Fibroblast of skin of scalp (primary cell): ENCODE measurements at regions not wholly inside any gene's neighbourhood (a gene's known extent, or its start where the extent isn't known, plus 50 kb on each side); places are given as distances from the start of the nearest gene placed in this dataset.

Source experiments
- DNase-seq: peaks from one replicate; pipeline ENCODE4 v3.0.0-alpha.2; 2013

GRCh38 chr11:81112718-81113117 lies 1620.9 kb downstream of the FAM181B start:
- no peak for DNase-seq

GRCh38 chr11:81104051-81104450 lies 1629.6 kb downstream of the FAM181B start:
- no peak for DNase-seq

- DNase-seq: no peak
Measured at GRCh38 chr11:81098471-81098870, 1635.2 kb downstream of the FAM181B start.

- DNase-seq: no peak
Measured at GRCh38 chr11:81092522-81092921, 1641.1 kb downstream of the FAM181B start.

- DNase-seq: no peak
Measured at GRCh38 chr11:81089242-81089641, 1644.4 kb downstream of the FAM181B start.

GRCh38 chr11:81080476-81080875 lies 1639.6 kb upstream of the TENM4 start:
- DNase-seq: peak; percentile 4

GRCh38 chr11:81072273-81072672 lies 1631.4 kb upstream of the TENM4 start:
- no peak for DNase-seq

GRCh38 chr11:81071606-81072005 lies 1630.8 kb upstream of the TENM4 start:
- no peak for DNase-seq

GRCh38 chr11:81070948-81071347 lies 1630.1 kb upstream of the TENM4 start:
- no peak for DNase-seq

GRCh38 chr11:81059356-81059755 lies 1618.5 kb upstream of the TENM4 start:
- DNase-seq: no peak

GRCh38 chr11:81052344-81053158 lies 1611.7 kb upstream of the TENM4 start:
- DNase-seq: no peak

- DNase-seq: no peak
Measured at GRCh38 chr11:81039916-81040524, 1599.2 kb upstream of the TENM4 start.

GRCh38 chr11:81036168-81036870 lies 1595.5 kb upstream of the TENM4 start:
- no peak for DNase-seq

- DNase-seq: no peak
Measured at GRCh38 chr11:81033779-81034540, 1593.1 kb upstream of the TENM4 start.

- DNase-seq: no peak
Measured at GRCh38 chr11:81032906-81033305, 1592.1 kb upstream of the TENM4 start.

- no peak for DNase-seq
Measured at GRCh38 chr11:81030186-81030585, 1589.4 kb upstream of the TENM4 start.

GRCh38 chr11:81026032-81026431 lies 1585.2 kb upstream of the TENM4 start:
- no peak for DNase-seq

- DNase-seq: no peak
Measured at GRCh38 chr11:81022057-81022456, 1581.2 kb upstream of the TENM4 start.

GRCh38 chr11:81010631-81011030 lies 1569.8 kb upstream of the TENM4 start:
- DNase-seq: no peak

GRCh38 chr11:81007046-81007445 lies 1566.2 kb upstream of the TENM4 start:
- peak; percentile 59 for DNase-seq

- DNase-seq: peak; percentile 89
Measured at GRCh38 chr11:81005595-81005994, 1564.8 kb upstream of the TENM4 start.

GRCh38 chr11:81004576-81004975 lies 1563.7 kb upstream of the TENM4 start:
- DNase-seq: no peak

GRCh38 chr11:81002374-81002773 lies 1561.5 kb upstream of the TENM4 start:
- DNase-seq: no peak
